CD4-positive, alpha-beta T cell (primary cell): ENCODE measurements at regions not wholly inside any gene's neighbourhood (a gene's known extent, or its start where the extent isn't known, plus 50 kb on each side); places are given as distances from the start of the nearest gene placed in this dataset.

Experiments
- ATAC-seq: fragments of 200-7000 bp; cut with Tn5 transposase; one replicate; pipeline ENCODE4 v1.10.0; 2022; ENCODE audit warnings: mild to moderate bottlenecking; ENCODE audit not compliant: poor library complexity
- CTCF ChIA-PET: fragments of 350-600 bp; sonication (Branson Sonifier 250); formaldehyde crosslinking; loops from one replicate; lab custom pipeline; 2021; ENCODE audit warnings: antibody characterized with exemption, inconsistent platforms; lab: Charles Lee
- POLR2A ChIA-PET: fragments of 350-600 bp; sonication (Branson Sonifier 250); formaldehyde crosslinking; loops from one replicate; lab custom pipeline; 2021; ENCODE audit warnings: antibody characterized with exemption, inconsistent platforms; lab: Charles Lee
- DNase-seq, 14 experiments: peaks; one replicate each; pipeline ENCODE4 v3.0.0-alpha.2; 2013 to 2020; ENCODE audit warnings: mixed read lengths in 2 of 14
- H3K27ac ChIP-seq, 2 donors: one replicate each; pipeline versions ENCODE4 v1.5.1 to v1.7.0; 2013; ENCODE audit warnings: low read length in 2 of 2, low read depth in 1 of 2, mild to moderate bottlenecking in 1 of 2
- H3K27me3 ChIP-seq, 2 experiments: 1 replicate in 1 of 2; 2 replicates in 1 of 2; pipeline versions ENCODE4 v1.6.1 to v1.7.0; 2013; ENCODE audit warnings: low read length in 2 of 2, control low read depth in 1 of 2, mild to moderate bottlenecking in 1 of 2, moderate library complexity in 1 of 2; ENCODE audit not compliant: insufficient read depth in 2 of 2, control insufficient read depth in 1 of 2
- H3K36me3 ChIP-seq: one replicate; pipeline ENCODE4 v1.6.1; 2013; ENCODE audit warnings: low read length, control low read depth; ENCODE audit not compliant: insufficient read depth
- H3K4me1 ChIP-seq: one replicate; pipeline ENCODE4 v1.6.1; 2013; ENCODE audit warnings: low read length, control low read depth; ENCODE audit not compliant: insufficient read depth
- H3K4me3 ChIP-seq: one replicate; pipeline ENCODE4 v1.5.1; 2013; ENCODE audit warnings: mild to moderate bottlenecking, low read length, moderate library complexity
- H3K9me3 ChIP-seq, 2 experiments: 1 replicate in 1 of 2; 2 replicates in 1 of 2; pipeline versions ENCODE4 v1.6.1 to v1.7.0; 2013; ENCODE audit warnings: low read length in 2 of 2, mild to moderate bottlenecking in 2 of 2, control low read depth in 1 of 2, moderate library complexity in 1 of 2; ENCODE audit not compliant: control insufficient read depth in 1 of 2, insufficient read depth in 1 of 2
- H3K27ac Mint-ChIP-seq: one replicate; pipeline ENCODE4 v1.8.0; 2020; ENCODE audit warnings: mixed read lengths
- H3K27me3 Mint-ChIP-seq: one replicate; pipeline ENCODE4 v1.8.0; 2021; ENCODE audit warnings: mixed read lengths
- H3K36me3 Mint-ChIP-seq: one replicate; pipeline ENCODE4 v1.8.0; 2021; ENCODE audit warnings: low read depth, mixed read lengths
- H3K4me1 Mint-ChIP-seq: one replicate; pipeline ENCODE4 v1.8.0; 2021; ENCODE audit warnings: low read depth, mixed read lengths
- H3K4me3 Mint-ChIP-seq: one replicate; pipeline ENCODE4 v1.8.0; 2020; ENCODE audit warnings: mild to moderate bottlenecking, mixed read lengths
- H3K9me3 Mint-ChIP-seq: one replicate; pipeline ENCODE4 v1.8.0; 2020; ENCODE audit warnings: mixed read lengths
- CTCF ChIP-seq: fragments of 200-600 bp; IDR thresholded peaks from one replicate; pipeline ENCODE4 v1.8.0; 2022; ENCODE audit warnings: antibody characterized with exemption, mild to moderate bottlenecking
- intact Hi-C, 2 experiments: fragments of 100-400 bp; cut with DNase I in 1 of 2; cut with micrococcal nuclease in 1 of 2; formaldehyde crosslinking; loops; one replicate each; pipeline versions ENCODE4 v1.15.1 to v1.9.0; 2023 to 2025; cut with DNase I, micrococcal nuclease

GRCh38 chr11:33451364-33451763 is 194.2 kb downstream of the HIPK3 start:
- ChIA-PET POLR2A (no interaction called here), CTCF (no interaction called here)
- Histone ChIP-seq H3K9me3 (no peaks in the 10 kb centered on the region), H3K27me3 (peaks cover 0 to 2% of the 10 kb centered on the region in 2 experiments), H3K4me3 (no peak overlapping the region), H3K36me3 (no peaks in the 10 kb centered on the region), H3K27ac (no peak overlapping the region), H3K4me1 (no peaks in the 10 kb centered on the region)
- Mint-ChIP-seq H3K27ac (no peak overlapping the region), H3K27me3 (peaks cover 33% of the 10 kb centered on the region), H3K4me3 (no peak overlapping the region), H3K4me1 (no peaks in the 10 kb centered on the region), H3K9me3 (no peaks in the 10 kb centered on the region), H3K36me3 (no peaks in the 10 kb centered on the region)
- DNase-seq (no peak), ATAC-seq (no peak)
- intact Hi-C loops, result no loop called here
- TF ChIP-seq CTCF, result no peak

- Histone ChIP-seq H3K4me1 (no peaks in the 10 kb centered on the region), H3K36me3 (no peaks in the 10 kb centered on the region), H3K27me3 (peaks cover 0 to 2% of the 10 kb centered on the region in 2 experiments), H3K9me3 (peaks cover 0 to 3% of the 10 kb centered on the region in 2 experiments), H3K4me3 (no peak overlapping the region), H3K27ac (no peak overlapping the region)
- no peak overlapping the region for H3K4me3 Mint-ChIP-seq
- no peak for TF ChIP-seq CTCF
- peaks cover 38% of the 10 kb centered on the region for H3K27me3 Mint-ChIP-seq
- DNase-seq (no peak), ATAC-seq (no peak)
- POLR2A ChIA-PET, result no interaction called here
- H3K4me1 Mint-ChIP-seq, result no peaks in the 10 kb centered on the region
- H3K36me3 Mint-ChIP-seq, result no peaks in the 10 kb centered on the region
- no peaks in the 10 kb centered on the region for H3K9me3 Mint-ChIP-seq
- CTCF ChIA-PET, result no interaction called here
- H3K27ac Mint-ChIP-seq, result no peak overlapping the region
- intact Hi-C loops, result no loop called here
Measured at GRCh38 chr11:33449798-33450197, 192.6 kb downstream of the HIPK3 start.

- no peak overlapping the region for H3K4me3 Mint-ChIP-seq
- H3K4me3 ChIP-seq, result no peak overlapping the region
- H3K4me1 Mint-ChIP-seq, result no peaks in the 10 kb centered on the region
- intact Hi-C loops, result no loop called here
- DNase-seq (no peak), ATAC-seq (no peak)
- no peaks in the 10 kb centered on the region for H3K4me1 ChIP-seq
- peaks cover 0 to 2% of the 10 kb centered on the region in 2 experiments for H3K27me3 ChIP-seq
- no peak for TF ChIP-seq CTCF
- H3K9me3 ChIP-seq, result peaks cover 0 to 3% of the 10 kb centered on the region in 2 experiments
- H3K36me3 Mint-ChIP-seq, result no peaks in the 10 kb centered on the region
- ChIA-PET POLR2A (no interaction called here), CTCF (no interaction called here)
- no peak overlapping the region for H3K27ac ChIP-seq
- H3K9me3 Mint-ChIP-seq, result no peaks in the 10 kb centered on the region
- no peaks in the 10 kb centered on the region for H3K36me3 ChIP-seq
- no peak overlapping the region for H3K27ac Mint-ChIP-seq
- H3K27me3 Mint-ChIP-seq, result peaks cover 38% of the 10 kb centered on the region
Measured at GRCh38 chr11:33448461-33449130, 191.4 kb downstream of the HIPK3 start.
